WERI-Rb-1 (cell line): ENCODE measurements at regions not wholly inside any gene's neighbourhood (a gene's known extent, or its start where the extent isn't known, plus 50 kb on each side); places are given as distances from the start of the nearest gene placed in this dataset.
"Not testable (repeated sequence)": the region's sequence is repeated elsewhere in the genome, so short reads cannot be mapped to it uniquely, and the experiment has no call there.

ENCODE experiments used
- DNase-seq: peaks from one replicate; pipeline ENCODE4 v3.0.0-alpha.2; 2020
- H3K27ac ChIP-seq: fragments of 250-450 bp; sonication (Bioruptor Pico); 2 replicates; pipeline ENCODE4 v1.5.1; 2020; ENCODE audit warnings: mild to moderate bottlenecking, moderate library complexity
- H3K27me3 ChIP-seq: fragments of 250-450 bp; sonication (Bioruptor Pico); 2 replicates; pipeline ENCODE4 v1.5.1; 2021; ENCODE audit warnings: mild to moderate bottlenecking, low read depth, moderate library complexity; ENCODE audit not compliant: insufficient read depth, severe bottlenecking
- H3K36me3 ChIP-seq: fragments of 250-450 bp; sonication (Bioruptor Pico); 2 replicates; pipeline ENCODE4 v1.5.1; 2020; ENCODE audit warnings: mild to moderate bottlenecking, moderate library complexity
- H3K4me3 ChIP-seq: 2 replicates; pipeline ENCODE4 v1.5.1; 2011; ENCODE audit warnings: low read depth, mild to moderate bottlenecking, control low read depth, low read length
- H3K9me3 ChIP-seq: fragments of 250-450 bp; sonication (Bioruptor Pico); 2 replicates; pipeline ENCODE4 v1.5.1; 2021; ENCODE audit warnings: mild to moderate bottlenecking, moderate library complexity; ENCODE audit not compliant: severe bottlenecking
- TF ChIP-seq, protein P1 (sequence below): IDR thresholded peaks from 2 replicates; pipeline ENCODE4 v1.5.1; 2011; ENCODE audit warnings: low read depth, mild to moderate bottlenecking, control low read depth, inconsistent platforms, low read length

DNA sequence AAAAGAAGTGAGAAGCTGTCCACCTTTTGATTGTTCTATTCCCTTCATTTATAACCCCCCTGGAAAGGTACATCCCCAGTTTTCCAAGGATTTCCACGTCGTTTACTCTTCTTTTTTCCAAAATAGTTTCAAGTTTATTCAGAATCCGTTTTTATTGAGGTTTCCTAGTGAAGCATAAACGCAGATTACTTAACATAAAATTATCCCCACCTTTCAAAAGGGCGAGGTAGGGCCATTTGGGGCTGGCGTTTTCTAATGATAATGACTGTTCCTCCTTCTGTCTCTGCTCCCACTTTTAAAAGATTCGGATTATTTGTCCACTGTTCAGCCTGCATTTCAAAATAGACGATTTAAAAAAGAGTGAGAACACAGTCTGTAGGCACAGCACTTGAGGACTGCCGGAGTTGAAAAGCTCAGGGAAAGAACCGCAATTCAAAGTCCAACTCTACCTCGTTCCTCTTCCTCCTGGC lies 165.2 kb upstream of the PPP1R3A start:
- Histone ChIP-seq H3K4me3 (peak overlapping the region; percentile 94), H3K9me3 (no peaks in the 10 kb centered on the region), H3K27me3 (no peaks in the 10 kb centered on the region), H3K27ac (peak overlapping the region; percentile 97), H3K36me3 (no peaks in the 10 kb centered on the region)
- TF ChIP-seq, protein P1, sequence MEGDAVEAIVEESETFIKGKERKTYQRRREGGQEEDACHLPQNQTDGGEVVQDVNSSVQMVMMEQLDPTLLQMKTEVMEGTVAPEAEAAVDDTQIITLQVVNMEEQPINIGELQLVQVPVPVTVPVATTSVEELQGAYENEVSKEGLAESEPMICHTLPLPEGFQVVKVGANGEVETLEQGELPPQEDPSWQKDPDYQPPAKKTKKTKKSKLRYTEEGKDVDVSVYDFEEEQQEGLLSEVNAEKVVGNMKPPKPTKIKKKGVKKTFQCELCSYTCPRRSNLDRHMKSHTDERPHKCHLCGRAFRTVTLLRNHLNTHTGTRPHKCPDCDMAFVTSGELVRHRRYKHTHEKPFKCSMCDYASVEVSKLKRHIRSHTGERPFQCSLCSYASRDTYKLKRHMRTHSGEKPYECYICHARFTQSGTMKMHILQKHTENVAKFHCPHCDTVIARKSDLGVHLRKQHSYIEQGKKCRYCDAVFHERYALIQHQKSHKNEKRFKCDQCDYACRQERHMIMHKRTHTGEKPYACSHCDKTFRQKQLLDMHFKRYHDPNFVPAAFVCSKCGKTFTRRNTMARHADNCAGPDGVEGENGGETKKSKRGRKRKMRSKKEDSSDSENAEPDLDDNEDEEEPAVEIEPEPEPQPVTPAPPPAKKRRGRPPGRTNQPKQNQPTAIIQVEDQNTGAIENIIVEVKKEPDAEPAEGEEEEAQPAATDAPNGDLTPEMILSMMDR = no peak
- DNase-seq = no peak

DNA sequence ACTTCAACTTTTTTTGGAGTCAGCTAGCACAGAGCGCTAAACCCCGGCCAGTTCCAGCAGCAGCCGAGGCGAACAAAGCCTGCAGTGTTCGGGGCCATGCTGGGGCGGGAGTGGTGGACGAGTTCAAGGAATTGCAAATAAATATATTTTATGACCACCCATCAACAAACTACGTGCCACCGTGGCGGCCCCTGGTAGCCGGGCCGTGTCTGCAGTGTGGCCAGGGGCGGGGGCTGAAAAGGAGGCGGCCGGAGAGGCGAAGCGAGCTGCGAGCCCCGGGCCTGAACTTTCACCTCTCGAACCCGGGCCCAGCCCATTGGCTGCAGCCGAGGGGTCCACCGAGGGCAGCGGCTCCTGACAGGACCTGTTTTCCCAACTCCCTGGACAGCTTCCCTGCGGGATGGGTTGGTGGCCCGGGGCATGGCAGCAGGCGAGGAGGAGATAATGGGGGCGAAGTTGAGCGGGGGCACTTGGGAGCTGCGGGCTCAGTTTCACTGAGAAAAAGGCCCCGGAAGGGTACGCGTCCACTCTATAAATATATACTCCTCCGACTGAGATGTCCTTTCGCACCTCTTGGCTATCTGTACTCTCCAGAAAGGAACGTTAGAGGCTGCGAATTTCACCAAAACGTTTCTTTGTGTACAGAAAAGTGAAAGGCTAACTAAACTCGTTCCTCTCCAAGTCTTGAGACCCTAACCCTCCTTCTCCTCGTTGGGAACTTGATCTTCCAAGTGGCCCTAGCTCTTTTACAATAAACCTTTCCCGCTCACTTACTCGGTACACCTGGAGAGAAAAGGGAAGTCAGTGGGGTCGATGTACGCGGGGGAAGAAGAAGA lies 164.6 kb upstream of the PPP1R3A start:
- Histone ChIP-seq H3K4me3 (no peak overlapping the region), H3K9me3 (no peaks in the 10 kb centered on the region), H3K27ac (peak overlapping the region; percentile 97), H3K27me3 (no peaks in the 10 kb centered on the region), H3K36me3 (no peaks in the 10 kb centered on the region)
- no peak for DNase-seq
- TF ChIP-seq, protein P1 = no peak

DNA sequence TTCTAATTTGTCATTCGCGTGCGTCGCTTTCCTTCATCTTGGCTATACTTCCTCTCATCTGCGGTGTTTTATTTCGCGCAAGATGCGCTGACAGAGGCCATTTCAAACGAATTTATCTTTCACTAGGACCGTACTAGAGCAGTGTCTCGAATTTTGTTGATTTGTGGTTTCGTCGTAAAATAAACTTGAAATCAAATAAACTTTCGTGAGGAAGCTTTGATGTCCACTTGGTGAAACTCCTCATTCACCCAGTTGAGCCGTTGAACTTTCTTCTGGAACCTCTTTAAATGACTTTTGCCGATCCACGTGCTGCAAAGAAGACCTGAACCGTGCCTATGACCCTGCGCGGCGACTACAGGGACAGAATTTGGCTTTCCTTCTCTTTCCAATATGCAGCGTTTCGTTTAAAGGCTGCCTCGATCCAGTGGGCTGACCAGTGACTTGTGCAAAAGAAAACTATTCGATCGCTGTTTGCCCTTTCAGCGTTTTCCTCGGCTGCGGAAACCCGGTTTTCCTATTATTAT lies 163.9 kb upstream of the PPP1R3A start:
- Histone ChIP-seq H3K27me3 (no peaks in the 10 kb centered on the region), H3K36me3 (no peaks in the 10 kb centered on the region), H3K4me3 (no peak overlapping the region), H3K9me3 (no peaks in the 10 kb centered on the region), H3K27ac (no peak overlapping the region; the same call in 1 of the 2 replicates)
- TF ChIP-seq, protein P1 = no peak
- no peak for DNase-seq

- H3K9me3 ChIP-seq = no peaks in the 10 kb centered on the region
- H3K27me3 ChIP-seq = no peaks in the 10 kb centered on the region
- DNase-seq = peak; percentile 16
- H3K27ac ChIP-seq = peak overlapping the region; percentile 10; the same call in 1 of the 2 replicates
- TF ChIP-seq, protein P1 = peak; percentile 21; the same call in 1 of the 2 replicates
- no peak overlapping the region for H3K4me3 ChIP-seq
- H3K36me3 ChIP-seq = no peaks in the 10 kb centered on the region
Measured at GRCh38 chr7:114081606-114082425, 163.0 kb upstream of the PPP1R3A start.

DNA sequence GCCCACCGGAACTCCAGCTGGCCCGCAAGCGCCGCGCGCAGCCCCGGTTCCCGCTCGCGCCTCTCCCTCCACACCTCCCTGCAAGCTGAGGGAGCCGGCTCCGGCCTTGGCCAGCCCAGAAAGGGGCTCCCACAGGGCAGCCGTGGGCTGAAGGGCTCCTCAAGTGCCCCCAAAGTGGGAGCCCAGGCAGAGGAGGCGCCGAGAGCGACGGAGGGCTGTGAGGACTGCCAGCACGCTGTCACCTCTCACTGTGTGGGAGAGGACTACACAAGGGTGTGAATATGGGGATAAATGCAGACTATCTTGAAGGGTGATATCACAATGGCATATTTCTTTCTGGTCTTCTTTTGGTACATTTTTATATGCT lies 158.3 kb upstream of the PPP1R3A start:
- not testable (repeated sequence) for H3K27ac ChIP-seq, H3K27me3 ChIP-seq

GRCh38 chr7:114076392-114077157 lies 157.8 kb upstream of the PPP1R3A start:
- not testable (repeated sequence) for H3K36me3 ChIP-seq, DNase-seq, H3K4me3 ChIP-seq, H3K27me3 ChIP-seq, H3K27ac ChIP-seq, H3K9me3 ChIP-seq

More for the DNA sequence above, 158.3 kb upstream of the PPP1R3A start:
- not testable (repeated sequence) for H3K36me3 ChIP-seq, H3K9me3 ChIP-seq, H3K4me3 ChIP-seq, DNase-seq
